Loucy (cell line): ENCODE measurements at regions not wholly inside any gene's neighbourhood (a gene's known extent, or its start where the extent isn't known, plus 50 kb on each side); places are given as distances from the start of the nearest gene placed in this dataset.
"Not testable (repeated sequence)": the region's sequence is repeated elsewhere in the genome, so short reads cannot be mapped to it uniquely, and the experiment has no call there.

Experiments
- H2AFZ ChIP-seq: fragments of 200-600 bp; sonication (generic); 2 replicates; pipeline ENCODE4 v1.6.0; 2016; ENCODE audit warnings: antibody characterized with exemption, mild to moderate bottlenecking, low read length, moderate library complexity
- H3F3A ChIP-seq: fragments of 200-600 bp; 2 replicates; pipeline ENCODE4 v1.6.0; 2016; ENCODE audit warnings: antibody characterized with exemption, low read depth, mild to moderate bottlenecking
- H3K27me3 ChIP-seq: fragments of 200-600 bp; sonication (generic); 2 replicates; pipeline ENCODE4 v1.6.1; 2014; ENCODE audit warnings: low read length, mild to moderate bottlenecking; ENCODE audit not compliant: insufficient read depth, poor library complexity, severe bottlenecking
- H3K36me3 ChIP-seq: fragments of 200-600 bp; sonication (generic); 2 replicates; pipeline ENCODE4 v1.6.1; 2016; ENCODE audit warnings: low read length; ENCODE audit not compliant: insufficient read depth
- H3K4me1 ChIP-seq: fragments of 200-600 bp; sonication (generic); 2 replicates; pipeline ENCODE4 v1.5.1; 2014; ENCODE audit warnings: low read length, mild to moderate bottlenecking; ENCODE audit not compliant: insufficient read depth, poor library complexity, severe bottlenecking
- H3K4me2 ChIP-seq: fragments of 200-600 bp; sonication (generic); 2 replicates; pipeline ENCODE4 v1.6.0; 2014; ENCODE audit warnings: antibody characterized with exemption, low read length, low read depth, mild to moderate bottlenecking; ENCODE audit not compliant: poor library complexity, severe bottlenecking
- H3K4me3 ChIP-seq: fragments of 200-600 bp; sonication (generic); 2 replicates; pipeline ENCODE4 v1.5.1; 2014; ENCODE audit warnings: low read length, mild to moderate bottlenecking, mixed read lengths; ENCODE audit not compliant: poor library complexity, severe bottlenecking
- H3K79me2 ChIP-seq: fragments of 200-600 bp; sonication (generic); 2 replicates; pipeline ENCODE4 v1.6.1; 2014; ENCODE audit warnings: low read length; ENCODE audit not compliant: insufficient read depth
- H3K9ac ChIP-seq: fragments of 200-600 bp; sonication (generic); 2 replicates; pipeline ENCODE4 v1.6.0; 2014; ENCODE audit warnings: mild to moderate bottlenecking, low read depth, low read length, moderate library complexity; ENCODE audit not compliant: poor library complexity, severe bottlenecking
- H3K9me2 ChIP-seq: fragments of 200-600 bp; sonication (generic); replicated peaks from 2 replicates; pipeline ENCODE4 v1.6.1; 2016; ENCODE audit warnings: low read depth, low read length, mixed read lengths
- H3K9me3 ChIP-seq: fragments of 200-600 bp; sonication (generic); 2 replicates; pipeline ENCODE4 v1.6.1; 2014; ENCODE audit warnings: mild to moderate bottlenecking, antibody characterized with exemption, low read length, low read depth; ENCODE audit not compliant: insufficient read depth
- H4K20me1 ChIP-seq: fragments of 200-600 bp; sonication (generic); 2 replicates; pipeline ENCODE4 v1.6.0; 2014; ENCODE audit warnings: antibody characterized with exemption, low read length, mild to moderate bottlenecking; ENCODE audit not compliant: insufficient read depth, poor library complexity, severe bottlenecking
- CTCF ChIP-seq: fragments of 200-600 bp; sonication (generic); conservative IDR thresholded peaks from 2 replicates; pipeline ENCODE4 v1.5.1; 2014; ENCODE audit warnings: mild to moderate bottlenecking, antibody characterized with exemption, low read length
- EZH2phosphoT487 ChIP-seq: fragments of 200-600 bp; IDR thresholded peaks from 2 replicates; pipeline ENCODE4 v1.6.1; 2018; ENCODE audit warnings: antibody characterized with exemption, mild to moderate bottlenecking, moderate library complexity, borderline replicate concordance

GRCh38 chr11:82507288-82507687 is 226.4 kb downstream of the FAM181B start:
- no peak overlapping the region for H3K4me2 ChIP-seq
- no peaks in the 10 kb centered on the region for H3K9me3 ChIP-seq
- no peaks in the 10 kb centered on the region for H3F3A ChIP-seq
- TF ChIP-seq EZH2phosphoT487, result no peak
- TF ChIP-seq CTCF, result no peak
- no peaks in the 10 kb centered on the region for H4K20me1 ChIP-seq
- H2AFZ ChIP-seq, result no peak overlapping the region
- no peaks in the 10 kb centered on the region for H3K4me1 ChIP-seq
- no peak overlapping the region for H3K9ac ChIP-seq
- no peaks in the 10 kb centered on the region for H3K9me2 ChIP-seq
- H3K36me3 ChIP-seq, result no peaks in the 10 kb centered on the region
- H3K79me2 ChIP-seq, result no peaks in the 10 kb centered on the region
- no peaks in the 10 kb centered on the region for H3K27me3 ChIP-seq
- H3K4me3 ChIP-seq, result no peak overlapping the region

GRCh38 chr11:82505379-82505778 is 228.3 kb downstream of the FAM181B start:
- Histone ChIP-seq H3K36me3 (no peaks in the 10 kb centered on the region), H3K9me2 (no peaks in the 10 kb centered on the region), H3F3A (no peaks in the 10 kb centered on the region), H3K4me2 (no peak overlapping the region), H4K20me1 (no peaks in the 10 kb centered on the region), H3K4me1 (no peaks in the 10 kb centered on the region), H3K4me3 (no peak overlapping the region), H3K9ac (no peak overlapping the region), H2AFZ (no peak overlapping the region), H3K9me3 (no peaks in the 10 kb centered on the region), H3K27me3 (no peaks in the 10 kb centered on the region), H3K79me2 (no peaks in the 10 kb centered on the region)
- no peak for TF ChIP-seq EZH2phosphoT487
- TF ChIP-seq CTCF, result no peak

GRCh38 chr11:82501174-82501573 is 232.5 kb downstream of the FAM181B start:
- H3F3A ChIP-seq, H4K20me1 ChIP-seq, H3K9me2 ChIP-seq, H3K36me3 ChIP-seq, H3K4me1 ChIP-seq, H3K9me3 ChIP-seq, H3K79me2 ChIP-seq, H2AFZ ChIP-seq, H3K9ac ChIP-seq, H3K27me3 ChIP-seq, H3K4me2 ChIP-seq, H3K4me3 ChIP-seq: not testable (repeated sequence)

DNA sequence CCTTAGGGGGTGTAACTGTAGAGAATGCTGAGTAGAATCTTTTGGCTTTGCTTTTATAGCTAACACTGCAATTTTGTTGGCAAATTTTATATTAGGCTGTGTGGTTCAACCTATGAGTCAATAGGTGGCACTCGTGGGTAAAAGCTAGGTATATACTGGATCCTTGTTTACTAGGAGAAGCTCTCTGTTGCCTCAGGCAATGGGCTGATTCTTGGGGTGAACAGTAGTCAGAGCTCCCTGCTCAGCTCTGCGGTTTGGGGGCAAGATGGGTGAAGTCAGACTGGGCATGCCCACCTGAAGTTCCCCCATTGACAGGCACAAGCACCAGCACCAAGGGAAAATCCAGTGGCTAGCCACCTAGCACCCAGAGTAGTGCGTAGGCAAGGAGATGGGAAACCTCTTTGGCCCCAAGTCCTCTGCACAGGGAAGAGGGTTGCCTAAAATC is 238.7 kb downstream of the FAM181B start:
- Histone ChIP-seq H2AFZ (no peak overlapping the region), H3K9ac (no peak overlapping the region), H3K9me2 (no peaks in the 10 kb centered on the region), H3K4me3 (no peak overlapping the region), H4K20me1 (no peaks in the 10 kb centered on the region), H3K9me3 (no peaks in the 10 kb centered on the region), H3F3A (no peaks in the 10 kb centered on the region), H3K79me2 (no peaks in the 10 kb centered on the region), H3K36me3 (no peaks in the 10 kb centered on the region), H3K27me3 (no peaks in the 10 kb centered on the region), H3K4me2 (no peak overlapping the region), H3K4me1 (no peaks in the 10 kb centered on the region)
- TF ChIP-seq EZH2phosphoT487, result no peak
- TF ChIP-seq CTCF, result peak; percentile 38
